ENCODE measurements at regions not wholly inside any gene's neighbourhood (a gene's known extent, or its start where the extent isn't known, plus 50 kb on each side); places are given as distances from the start of the nearest gene placed in this dataset.
A peak's percentile ranks its signal among the peaks of the same experiment; 100 is the strongest.

DNA sequence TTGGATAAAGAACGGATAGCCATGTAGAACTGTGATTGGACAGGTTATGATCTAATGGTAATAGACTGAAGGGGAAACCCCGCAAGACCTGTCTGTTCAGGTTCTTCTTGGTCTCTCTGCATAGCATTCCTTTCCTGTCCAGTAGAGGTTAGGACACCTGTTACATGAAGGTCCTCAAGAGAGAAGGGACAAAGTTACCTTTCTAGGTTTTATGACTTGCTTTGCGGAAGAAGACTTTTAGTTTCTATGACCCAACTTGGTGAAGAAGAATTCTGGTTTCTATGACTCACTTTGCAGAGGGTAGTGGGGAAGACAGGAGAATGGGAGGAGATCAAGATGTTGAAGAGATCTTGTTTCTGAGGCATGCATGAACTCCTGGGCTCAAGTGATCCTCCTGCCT lies 97.9 kb upstream of the C3orf80 start:
- ChIA-PET POLR2A (no interaction called here), CTCF (no interaction called here)
- H3K9me3 Mint-ChIP-seq, result no peaks in the 10 kb centered on the region
- peaks cover 4 to 10% (median 6%) of the 10 kb centered on the region in 5 donors for H3K27me3 Mint-ChIP-seq
- ATAC-seq, result no peak
- no peak overlapping the region for H3K27ac Mint-ChIP-seq
- no peak overlapping the region for H3K4me3 ChIP-seq (ENCODE audit: low read length)
- no peaks in the 10 kb centered on the region for H3K36me3 Mint-ChIP-seq
- H3K4me1 Mint-ChIP-seq, result peaks cover 0 to 5% (median 0%) of the 10 kb centered on the region in 7 donors
- no peak for DNase-seq
- no peak overlapping the region for H3K4me3 Mint-ChIP-seq
- no peaks in the 10 kb centered on the region for H3K9me3 ChIP-seq (ENCODE audit: control insufficient read depth in 2 of 3, low read length in 3 of 3)
- H3K27ac ChIP-seq (ENCODE audit: low read depth, low read length), result no peak overlapping the region
- H3K36me3 ChIP-seq (ENCODE audit: control insufficient read depth in 2 of 3, insufficient read depth in 3 of 3, low read length in 3 of 3), result no peaks in the 10 kb centered on the region
- intact Hi-C loops (cut with micrococcal nuclease), result no loop called here
- no peaks in the 10 kb centered on the region for H3K27me3 ChIP-seq (ENCODE audit: control insufficient read depth in 2 of 2, insufficient read depth in 2 of 2, low read length in 2 of 2)
- no peaks in the 10 kb centered on the region for H3K4me1 ChIP-seq (ENCODE audit: control insufficient read depth in 2 of 2, insufficient read depth in 2 of 2, low read length in 2 of 2)

DNA sequence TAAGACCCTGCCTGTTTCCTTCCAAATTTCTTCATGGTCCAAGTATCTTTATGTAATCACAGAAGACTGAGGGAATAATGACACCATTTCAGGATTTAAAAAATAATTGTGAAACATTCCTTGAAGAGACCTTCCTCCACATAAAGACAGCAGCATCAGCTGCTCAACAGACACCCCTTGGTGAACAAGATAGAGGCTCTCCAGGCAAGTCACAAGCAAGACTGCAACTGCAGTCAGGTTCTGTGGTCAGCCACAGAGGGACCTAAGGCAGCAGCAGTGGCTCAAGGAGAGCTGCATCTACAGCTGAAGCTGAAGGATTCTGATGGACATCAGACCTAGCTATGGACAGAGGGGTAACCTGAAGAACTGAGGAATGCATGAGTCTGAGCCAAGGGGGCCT lies 97.2 kb upstream of the C3orf80 start:
- H3K36me3 Mint-ChIP-seq, result no peaks in the 10 kb centered on the region
- intact Hi-C loops (cut with micrococcal nuclease), result no loop called here
- no peaks in the 10 kb centered on the region for H3K9me3 ChIP-seq (ENCODE audit: control insufficient read depth in 2 of 3, low read length in 3 of 3)
- ChIA-PET CTCF (no interaction called here), POLR2A (no interaction called here)
- H3K27me3 ChIP-seq (ENCODE audit: control insufficient read depth in 2 of 2, insufficient read depth in 2 of 2, low read length in 2 of 2), result no peaks in the 10 kb centered on the region
- no peaks in the 10 kb centered on the region for H3K36me3 ChIP-seq (ENCODE audit: control insufficient read depth in 2 of 3, insufficient read depth in 3 of 3, low read length in 3 of 3)
- H3K4me3 Mint-ChIP-seq, result no peak overlapping the region
- ATAC-seq (no peak), DNase-seq (no peak)
- no peak overlapping the region for H3K4me3 ChIP-seq (ENCODE audit: low read length)
- H3K9me3 Mint-ChIP-seq, result no peaks in the 10 kb centered on the region
- no peak overlapping the region for H3K27ac Mint-ChIP-seq
- H3K4me1 ChIP-seq (ENCODE audit: control insufficient read depth in 2 of 2, insufficient read depth in 2 of 2, low read length in 2 of 2), result no peaks in the 10 kb centered on the region
- peaks cover 0 to 5% (median 0%) of the 10 kb centered on the region in 7 donors for H3K4me1 Mint-ChIP-seq
- H3K27ac ChIP-seq (ENCODE audit: low read depth, low read length), result no peak overlapping the region
- peaks cover 4 to 9% (median 5%) of the 10 kb centered on the region in 5 donors for H3K27me3 Mint-ChIP-seq

DNA sequence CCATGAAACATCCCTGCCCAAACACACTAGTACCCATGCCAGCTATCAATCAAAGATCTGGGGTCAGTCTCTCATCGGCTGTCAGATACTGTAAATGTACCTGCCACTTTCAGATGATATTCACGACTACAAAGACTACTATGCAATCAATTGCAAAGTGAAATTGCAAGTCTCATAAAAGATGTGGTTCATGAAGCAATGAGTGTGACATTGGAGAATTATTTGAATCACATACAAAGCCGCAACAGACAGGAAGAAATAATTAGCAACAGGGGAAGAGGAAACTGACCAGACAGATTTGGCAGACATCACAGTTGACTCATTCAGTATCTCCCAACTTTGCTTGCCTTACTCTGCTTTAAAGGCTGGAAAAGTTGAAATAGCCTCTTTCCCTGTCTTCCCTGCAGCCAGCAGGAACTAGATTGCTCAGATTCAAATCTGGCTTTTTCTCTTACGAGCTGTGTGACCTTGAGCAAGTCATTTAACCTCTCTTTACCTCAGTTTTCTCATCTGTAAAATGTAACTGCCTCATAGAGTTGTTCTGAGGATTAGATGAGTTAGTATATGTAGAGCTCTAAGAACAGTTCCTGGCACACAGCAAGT lies 95.7 kb upstream of the C3orf80 start:
- Mint-ChIP-seq H3K4me3 (no peak overlapping the region), H3K9me3 (no peaks in the 10 kb centered on the region), H3K4me1 (peaks cover 0 to 5% (median 0%) of the 10 kb centered on the region in 7 donors), H3K27me3 (peaks cover 4 to 17% (median 6%) of the 10 kb centered on the region in 5 donors), H3K27ac (no peak overlapping the region), H3K36me3 (no peaks in the 10 kb centered on the region)
- Histone ChIP-seq H3K27me3 (ENCODE audit: control insufficient read depth in 2 of 2, insufficient read depth in 2 of 2, low read length in 2 of 2) (no peaks in the 10 kb centered on the region), H3K27ac (ENCODE audit: low read depth, low read length) (no peak overlapping the region), H3K4me1 (ENCODE audit: control insufficient read depth in 2 of 2, insufficient read depth in 2 of 2, low read length in 2 of 2) (no peaks in the 10 kb centered on the region), H3K4me3 (ENCODE audit: low read length) (no peak overlapping the region), H3K36me3 (ENCODE audit: control insufficient read depth in 2 of 3, insufficient read depth in 3 of 3, low read length in 3 of 3) (no peaks in the 10 kb centered on the region), H3K9me3 (ENCODE audit: control insufficient read depth in 2 of 3, low read length in 3 of 3) (no peaks in the 10 kb centered on the region)
- POLR2A ChIA-PET, result no interaction called here
- CTCF ChIA-PET, result no interaction called here
- intact Hi-C loops (cut with micrococcal nuclease), result no loop called here
- peak; percentile 84 for ATAC-seq
- no peak for DNase-seq

DNA sequence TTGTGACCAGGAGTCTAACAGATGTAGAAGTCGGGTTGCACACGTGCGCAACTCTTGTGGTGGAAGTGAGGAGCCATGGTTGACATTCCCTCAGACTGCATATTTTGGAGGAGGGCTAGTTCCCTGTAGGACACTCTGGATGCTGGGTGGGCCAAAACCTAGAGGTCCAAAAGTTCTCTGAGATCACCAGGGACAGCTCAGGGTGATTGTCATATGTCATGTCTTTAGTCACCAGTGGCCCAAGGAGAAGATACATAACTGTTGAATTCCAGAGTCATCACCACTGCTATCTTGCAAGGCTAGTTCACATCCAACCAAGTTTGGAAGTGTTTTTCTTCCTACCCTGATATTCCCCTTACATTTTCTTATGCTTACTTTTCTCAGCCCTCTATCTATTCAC lies 95.2 kb upstream of the C3orf80 start:
- H3K36me3 ChIP-seq (ENCODE audit: control insufficient read depth in 2 of 3, insufficient read depth in 3 of 3, low read length in 3 of 3), result no peaks in the 10 kb centered on the region
- ATAC-seq (peak; percentile 19), DNase-seq (no peak)
- ChIA-PET CTCF (no interaction called here), POLR2A (no interaction called here)
- Mint-ChIP-seq H3K36me3 (no peaks in the 10 kb centered on the region), H3K27ac (no peak overlapping the region), H3K27me3 (peaks cover 4 to 17% (median 6%) of the 10 kb centered on the region in 5 donors), H3K4me1 (peaks cover 0 to 5% (median 0%) of the 10 kb centered on the region in 7 donors), H3K9me3 (no peaks in the 10 kb centered on the region), H3K4me3 (no peak overlapping the region)
- no peaks in the 10 kb centered on the region for H3K27me3 ChIP-seq (ENCODE audit: control insufficient read depth in 2 of 2, insufficient read depth in 2 of 2, low read length in 2 of 2)
- no peak overlapping the region for H3K4me3 ChIP-seq (ENCODE audit: low read length)
- no peak overlapping the region for H3K27ac ChIP-seq (ENCODE audit: low read depth, low read length)
- no peaks in the 10 kb centered on the region for H3K9me3 ChIP-seq (ENCODE audit: control insufficient read depth in 2 of 3, low read length in 3 of 3)
- intact Hi-C loops (cut with micrococcal nuclease), result no loop called here
- no peaks in the 10 kb centered on the region for H3K4me1 ChIP-seq (ENCODE audit: control insufficient read depth in 2 of 2, insufficient read depth in 2 of 2, low read length in 2 of 2)

- ChIA-PET POLR2A (no interaction called here), CTCF (no interaction called here)
- Mint-ChIP-seq H3K36me3 (no peaks in the 10 kb centered on the region), H3K27me3 (peaks cover 5 to 18% (median 8%) of the 10 kb centered on the region in 5 donors), H3K9me3 (no peaks in the 10 kb centered on the region), H3K4me1 (peaks cover 0 to 5% (median 0%) of the 10 kb centered on the region in 7 donors), H3K4me3 (no peak overlapping the region), H3K27ac (no peak overlapping the region)
- Histone ChIP-seq H3K4me1 (ENCODE audit: control insufficient read depth in 2 of 2, insufficient read depth in 2 of 2, low read length in 2 of 2) (no peaks in the 10 kb centered on the region), H3K36me3 (ENCODE audit: control insufficient read depth in 2 of 3, insufficient read depth in 3 of 3, low read length in 3 of 3) (no peaks in the 10 kb centered on the region), H3K27me3 (ENCODE audit: control insufficient read depth in 2 of 2, insufficient read depth in 2 of 2, low read length in 2 of 2) (no peaks in the 10 kb centered on the region), H3K9me3 (ENCODE audit: control insufficient read depth in 2 of 3, low read length in 3 of 3) (no peaks in the 10 kb centered on the region), H3K27ac (ENCODE audit: low read depth, low read length) (no peak overlapping the region), H3K4me3 (ENCODE audit: low read length) (no peak overlapping the region)
- DNase-seq (no peak), ATAC-seq (no peak)
- intact Hi-C loops (cut with micrococcal nuclease), result no loop called here
Observed at GRCh38 chr3:160130950-160131349, 94.3 kb upstream of the C3orf80 start.

DNA sequence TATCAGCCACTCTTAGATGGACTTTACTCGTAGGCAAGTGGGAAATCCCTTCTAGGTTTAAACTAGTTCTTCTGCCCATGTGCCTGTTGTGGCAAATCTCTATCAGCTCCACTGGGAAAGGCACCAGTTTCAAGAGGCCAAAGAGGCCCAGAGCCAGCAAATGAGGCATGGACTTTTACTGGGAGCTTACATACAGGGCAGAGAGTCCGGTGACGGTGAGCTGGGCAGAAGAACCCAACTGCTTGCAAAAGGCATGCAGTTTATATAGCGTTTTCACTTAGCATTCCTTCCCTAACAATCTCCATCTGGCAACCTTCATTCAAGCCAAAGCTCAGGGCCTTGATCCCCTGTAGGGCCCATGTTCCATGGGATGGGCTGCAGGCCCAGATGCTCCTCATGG lies 93.0 kb upstream of the C3orf80 start:
- Histone ChIP-seq H3K27ac (ENCODE audit: low read depth, low read length) (no peak overlapping the region), H3K4me3 (ENCODE audit: low read length) (no peak overlapping the region), H3K4me1 (ENCODE audit: control insufficient read depth in 2 of 2, insufficient read depth in 2 of 2, low read length in 2 of 2) (no peaks in the 10 kb centered on the region), H3K27me3 (ENCODE audit: control insufficient read depth in 2 of 2, insufficient read depth in 2 of 2, low read length in 2 of 2) (no peaks in the 10 kb centered on the region), H3K9me3 (ENCODE audit: control insufficient read depth in 2 of 3, low read length in 3 of 3) (no peaks in the 10 kb centered on the region), H3K36me3 (ENCODE audit: control insufficient read depth in 2 of 3, insufficient read depth in 3 of 3, low read length in 3 of 3) (no peaks in the 10 kb centered on the region)
- ChIA-PET CTCF (no interaction called here), POLR2A (no interaction called here)
- Mint-ChIP-seq H3K27ac (no peak overlapping the region), H3K9me3 (no peaks in the 10 kb centered on the region), H3K4me3 (no peak overlapping the region), H3K36me3 (no peaks in the 10 kb centered on the region), H3K4me1 (peaks cover 0 to 5% (median 0%) of the 10 kb centered on the region in 7 donors), H3K27me3 (peaks cover 5 to 24% (median 10%) of the 10 kb centered on the region in 5 donors)
- DNase-seq (no peak), ATAC-seq (no peak)
- intact Hi-C loops (cut with micrococcal nuclease), result no loop called here

GRCh38 chr3:160133757-160134156 lies 91.5 kb upstream of the C3orf80 start:
- DNase-seq (no peak), ATAC-seq (no peak)
- H3K4me1 Mint-ChIP-seq, result peaks cover 0 to 5% (median 0%) of the 10 kb centered on the region in 7 donors
- ChIA-PET CTCF (interaction anchor here (0.7 kb wide), 1 partner anchor 1288 kb away, joined by 3 read pairs; no protein-coding TSS in a partner anchor), POLR2A (no interaction called here)
- H3K4me3 Mint-ChIP-seq, result no peak overlapping the region
- no peak overlapping the region for H3K27ac Mint-ChIP-seq
- H3K27ac ChIP-seq (ENCODE audit: low read depth, low read length), result no peak overlapping the region
- no peak overlapping the region for H3K4me3 ChIP-seq (ENCODE audit: low read length)
- H3K36me3 ChIP-seq (ENCODE audit: control insufficient read depth in 2 of 3, insufficient read depth in 3 of 3, low read length in 3 of 3), result no peaks in the 10 kb centered on the region
- no peaks in the 10 kb centered on the region for H3K9me3 ChIP-seq (ENCODE audit: control insufficient read depth in 2 of 3, low read length in 3 of 3)
- intact Hi-C loops (cut with micrococcal nuclease), result no loop called here
- H3K27me3 Mint-ChIP-seq, result peaks cover 0 to 29% (median 10%) of the 10 kb centered on the region in 5 donors
- H3K27me3 ChIP-seq (ENCODE audit: control insufficient read depth in 2 of 2, insufficient read depth in 2 of 2, low read length in 2 of 2), result no peaks in the 10 kb centered on the region
- H3K4me1 ChIP-seq (ENCODE audit: control insufficient read depth in 2 of 2, insufficient read depth in 2 of 2, low read length in 2 of 2), result no peaks in the 10 kb centered on the region
- H3K9me3 Mint-ChIP-seq, result no peaks in the 10 kb centered on the region
- H3K36me3 Mint-ChIP-seq, result no peaks in the 10 kb centered on the region
